ENCODE measurements at regions not wholly inside any gene's neighbourhood (a gene's known extent, or its start where the extent isn't known, plus 50 kb on each side); places are given as distances from the start of the nearest gene placed in this dataset.

GRCh38 chr4:154044108-154044531 is 255.2 kb upstream of the SFRP2 start:
- H3K36me3 ChIP-seq (replicated peaks in 1 of 2): no peaks in the 10 kb centered on the region
- H3K27me3 ChIP-seq: no peaks in the 10 kb centered on the region
- no peak for TF ChIP-seq POLR2A (IDR thresholded peaks at IDR 0.05)
- no peak for TF ChIP-seq CTCF (IDR thresholded peaks at IDR 0.05)
- H3K4me3 ChIP-seq: no peak overlapping the region
- H3K27ac ChIP-seq: no peak overlapping the region
- H3K9me3 ChIP-seq (replicated peaks in 1 of 3): no peaks in the 10 kb centered on the region
- intact Hi-C loops (cut with DNase I): no loop called here
- WGBS, 4 donors: 69 to 76% (median 72%) methylated on average over 4 of the region's 4 CpGs
- no peak for DNase-seq
- H3K4me1 ChIP-seq (replicated peaks in 1 of 2): no peaks in the 10 kb centered on the region

- intact Hi-C loops (cut with DNase I): no loop called here
- Histone ChIP-seq H3K36me3 (replicated peaks in 1 of 2) (no peaks in the 10 kb centered on the region), H3K27me3 (no peaks in the 10 kb centered on the region), H3K4me1 (replicated peaks in 1 of 2) (no peaks in the 10 kb centered on the region), H3K27ac (no peak overlapping the region), H3K4me3 (no peak overlapping the region), H3K9me3 (replicated peaks in 1 of 3) (no peaks in the 10 kb centered on the region)
- no peak for TF ChIP-seq CTCF (IDR thresholded peaks at IDR 0.05)
- no peak for DNase-seq
- 67 to 74% (median 72%) methylated on average over 5 of the region's 5 CpGs for WGBS, 4 donors
Measured at GRCh38 chr4:154041640-154042039, 252.8 kb upstream of the SFRP2 start.

- no peaks in the 10 kb centered on the region for H3K9me3 ChIP-seq (replicated peaks in 1 of 3)
- H3K4me1 ChIP-seq (replicated peaks in 1 of 2): no peaks in the 10 kb centered on the region
- no peak overlapping the region for H3K4me3 ChIP-seq
- H3K27ac ChIP-seq: no peak overlapping the region
- 63 to 69% (median 63%) methylated on average over 4 of the region's 4 CpGs for WGBS, 4 donors
- no peaks in the 10 kb centered on the region for H3K27me3 ChIP-seq
- TF ChIP-seq POLR2A (IDR thresholded peaks at IDR 0.05): no peak
- no peak for TF ChIP-seq CTCF (IDR thresholded peaks at IDR 0.05)
- DNase-seq: no peak
- intact Hi-C loops (cut with DNase I): no loop called here
- H3K36me3 ChIP-seq (replicated peaks in 1 of 2): no peaks in the 10 kb centered on the region
Measured at GRCh38 chr4:154039435-154040343, 250.8 kb upstream of the SFRP2 start.

- Histone ChIP-seq H3K4me3 (no peak overlapping the region), H3K9me3 (replicated peaks in 1 of 3) (no peaks in the 10 kb centered on the region), H3K36me3 (replicated peaks in 1 of 2) (no peaks in the 10 kb centered on the region), H3K27me3 (no peaks in the 10 kb centered on the region), H3K27ac (no peak overlapping the region), H3K4me1 (replicated peaks in 1 of 2) (no peaks in the 10 kb centered on the region)
- intact Hi-C loops (cut with DNase I): no loop called here
- no peak for TF ChIP-seq CTCF (IDR thresholded peaks at IDR 0.05)
- TF ChIP-seq POLR2A (IDR thresholded peaks at IDR 0.05): no peak
- 68 to 87% (median 79%) methylated on average over 3 of the region's 3 CpGs for WGBS, 4 donors
- no peak for DNase-seq
Measured at GRCh38 chr4:154036856-154037255, 248.0 kb upstream of the SFRP2 start.
